ENCODE measurements at regions not wholly inside any gene's neighbourhood (a gene's known extent, or its start where the extent isn't known, plus 50 kb on each side); places are given as distances from the start of the nearest gene placed in this dataset.

- Histone ChIP-seq H3K4me1 (no peaks in the 10 kb centered on the region), H3K4me3 (no peak overlapping the region), H3K9me3 (no peaks in the 10 kb centered on the region), H3K36me3 (no peaks in the 10 kb centered on the region), H3K27ac (no peak overlapping the region), H3K27me3 (no peaks in the 10 kb centered on the region)
- no peak for DNase-seq (ENCODE audit: low spot score in 2 of 2)
- intact Hi-C loops (cut with DNase I; ENCODE audit: low total_unique reads), result no loop called here
- TF ChIP-seq POLR2AphosphoS5 (IDR thresholded peaks at IDR 0.05) (no peak), POLR2A (IDR thresholded peaks at IDR 0.05) (no peak), CTCF (IDR thresholded peaks at IDR 0.05) (no peak)
These were observed 234.0 kb downstream of the ETNK1 start for GRCh38 chr12:22858849-22859570.

- DNase-seq (ENCODE audit: low spot score in 2 of 2), result no peak
- TF ChIP-seq CTCF (IDR thresholded peaks at IDR 0.05), result no peak
- no peak for TF ChIP-seq POLR2A (IDR thresholded peaks at IDR 0.05)
- no peak for TF ChIP-seq POLR2AphosphoS5 (IDR thresholded peaks at IDR 0.05)
- Histone ChIP-seq H3K27me3 (no peaks in the 10 kb centered on the region), H3K36me3 (no peaks in the 10 kb centered on the region), H3K27ac (no peak overlapping the region), H3K9me3 (no peaks in the 10 kb centered on the region), H3K4me1 (no peaks in the 10 kb centered on the region), H3K4me3 (no peak overlapping the region)
- intact Hi-C loops (cut with DNase I; ENCODE audit: low total_unique reads), result no loop called here
These were observed 236.0 kb downstream of the ETNK1 start for GRCh38 chr12:22860926-22861325.

GRCh38 chr12:22865822-22866221 is 240.9 kb downstream of the ETNK1 start:
- Histone ChIP-seq H3K4me3 (no peak overlapping the region), H3K9me3 (no peaks in the 10 kb centered on the region), H3K27me3 (no peaks in the 10 kb centered on the region), H3K27ac (no peak overlapping the region), H3K36me3 (no peaks in the 10 kb centered on the region), H3K4me1 (no peaks in the 10 kb centered on the region)
- no peak for DNase-seq (ENCODE audit: low spot score in 2 of 2)
- intact Hi-C loops (cut with DNase I; ENCODE audit: low total_unique reads), result no loop called here
- no peak for TF ChIP-seq CTCF (IDR thresholded peaks at IDR 0.05)
- TF ChIP-seq POLR2A (IDR thresholded peaks at IDR 0.05), result no peak
- no peak for TF ChIP-seq POLR2AphosphoS5 (IDR thresholded peaks at IDR 0.05)

GRCh38 chr12:22866406-22866805 is 241.4 kb downstream of the ETNK1 start:
- H3K27ac ChIP-seq, result no peak overlapping the region
- H3K36me3 ChIP-seq, result no peaks in the 10 kb centered on the region
- intact Hi-C loops (cut with DNase I; ENCODE audit: low total_unique reads), result no loop called here

More at GRCh38 chr12:22866406-22866805, 241.4 kb downstream of the ETNK1 start:
- Histone ChIP-seq H3K4me3 (no peak overlapping the region), H3K27me3 (no peaks in the 10 kb centered on the region), H3K4me1 (no peaks in the 10 kb centered on the region), H3K9me3 (no peaks in the 10 kb centered on the region)
- TF ChIP-seq POLR2AphosphoS5 (IDR thresholded peaks at IDR 0.05) (no peak), POLR2A (IDR thresholded peaks at IDR 0.05) (no peak), CTCF (IDR thresholded peaks at IDR 0.05) (no peak)
- DNase-seq (ENCODE audit: low spot score in 2 of 2), result no peak

Data from breast epithelium (tissue), 4 donors.